ENCODE measurements at regions not wholly inside any gene's neighbourhood (a gene's known extent, or its start where the extent isn't known, plus 50 kb on each side); places are given as distances from the start of the nearest gene placed in this dataset.

- ATAC-seq (no peak), DNase-seq (ENCODE audit: low spot score in 2 of 2) (no peak)
- no peaks in the 10 kb centered on the region for H3K36me3 Mint-ChIP-seq
- H3K9me3 Mint-ChIP-seq = peaks cover 0 to 4% of the 10 kb centered on the region in 2 donors
- H3K27ac Mint-ChIP-seq = no peak overlapping the region
These were observed 52.2 kb upstream of the PAX6 start for GRCh38 chr11:31863170-31863832.

- H3K27ac Mint-ChIP-seq = no peak overlapping the region
- peaks cover 0 to 4% of the 10 kb centered on the region in 2 donors for H3K9me3 Mint-ChIP-seq
- no peak for ATAC-seq
- no peaks in the 10 kb centered on the region for H3K36me3 Mint-ChIP-seq
- no peak for DNase-seq (ENCODE audit: low spot score in 2 of 2)
These were observed 49.9 kb upstream of the PAX6 start for GRCh38 chr11:31861011-31861410.
